Mesendoderm (in vitro differentiated cells): ENCODE measurements at regions not wholly inside any gene's neighbourhood (a gene's known extent, or its start where the extent isn't known, plus 50 kb on each side); places are given as distances from the start of the nearest gene placed in this dataset. TPM values are rescaled to one million over a fixed set of nuclear protein-coding genes. Genes with fewer than 3 reads are reported as not detected.

Experiments used
- DNase-seq: peaks from one replicate; pipeline ENCODE4 v3.0.0; 2013
- H2AK5ac ChIP-seq: 2 replicates; pipeline ENCODE4 v1.6.1; 2013; ENCODE audit warnings: low read length, inconsistent platforms
- H2BK120ac ChIP-seq: 2 replicates; pipeline ENCODE4 v1.6.1; 2013; ENCODE audit warnings: low read depth, mild to moderate bottlenecking, low read length, moderate library complexity, mixed read lengths
- H2BK15ac ChIP-seq: replicated peaks from 2 replicates; pipeline ENCODE4 v1.6.1; 2013; ENCODE audit warnings: low read depth, mild to moderate bottlenecking, moderate library complexity
- H2BK5ac ChIP-seq: 2 replicates; pipeline ENCODE4 v1.6.1; 2013; ENCODE audit warnings: low read length, inconsistent platforms
- H3K18ac ChIP-seq: 2 replicates; pipeline ENCODE4 v1.6.1; 2013; ENCODE audit warnings: mild to moderate bottlenecking, low read length, mixed read lengths
- H3K23ac ChIP-seq: one replicate; pipeline ENCODE4 v1.6.1; 2013; ENCODE audit warnings: low read length
- H3K27ac ChIP-seq: 2 replicates; pipeline ENCODE4 v1.5.1; 2013; ENCODE audit warnings: low read depth, mild to moderate bottlenecking, inconsistent platforms, low read length, moderate library complexity
- H3K27me3 ChIP-seq: 2 replicates; pipeline ENCODE4 v1.6.1; 2013; ENCODE audit warnings: low read length, control low read depth, mild to moderate bottlenecking, inconsistent platforms; ENCODE audit not compliant: insufficient read depth, poor library complexity
- H3K36me3 ChIP-seq: 2 replicates; pipeline ENCODE4 v1.6.1; 2013; ENCODE audit warnings: low read length, inconsistent platforms; ENCODE audit not compliant: control insufficient read depth, insufficient read depth
- H3K4ac ChIP-seq: one replicate; pipeline ENCODE4 v1.6.1; 2013; ENCODE audit warnings: low read depth, mild to moderate bottlenecking, low read length, moderate library complexity
- H3K4me1 ChIP-seq: 2 replicates; pipeline ENCODE4 v1.6.1; 2013; ENCODE audit warnings: low read depth, low read length, inconsistent platforms; ENCODE audit not compliant: control insufficient read depth
- H3K4me2 ChIP-seq: 2 replicates; pipeline ENCODE4 v1.6.1; 2013; ENCODE audit warnings: low read length
- H3K4me3 ChIP-seq: 2 replicates; pipeline ENCODE4 v1.5.1; 2013; ENCODE audit warnings: mild to moderate bottlenecking, low read length
- H3K56ac ChIP-seq: one replicate; pipeline ENCODE4 v1.6.1; 2013; ENCODE audit warnings: low read length
- H3K79me1 ChIP-seq: 2 replicates; pipeline ENCODE4 v1.6.1; 2013; ENCODE audit warnings: low read length, inconsistent platforms
- H3K79me2 ChIP-seq: 2 replicates; pipeline ENCODE4 v1.6.1; 2013; ENCODE audit warnings: mild to moderate bottlenecking, low read length; ENCODE audit not compliant: control insufficient read depth, insufficient read depth
- H3K9ac ChIP-seq: 2 replicates; pipeline ENCODE4 v1.6.1; 2013; ENCODE audit warnings: low read length, inconsistent platforms
- H4K5ac ChIP-seq: one replicate; pipeline ENCODE4 v1.6.1; 2013; ENCODE audit warnings: low read length
- H4K8ac ChIP-seq: one replicate; pipeline ENCODE4 v1.6.1; 2013; ENCODE audit warnings: low read depth, mild to moderate bottlenecking, control low read depth, low read length, moderate library complexity
- WGBS: extraction: QIAGEN DNeasy Blood & Tissue Kit; methylation state at CpG from one replicate; pipeline ENCODE4 v1.1.7; 2013; ENCODE audit warnings: low lambda C conversion rate, missing lambda C conversion rate; ENCODE audit not compliant: insufficient coverage; ENCODE audit errors: extremely low coverage; 5-methylcytosine and 5-hydroxymethylcytosine counted together
- small RNA-seq: library from polyadenylated mRNA; stranded (forward); fragments of <200 nt; extraction: miRNeasy Mini kit (QIAGEN cat#:217004); gene quantifications from one replicate; pipeline ENCODE3, GENCODE V24; 2013; ENCODE audit not compliant: insufficient read depth

GRCh38 chr2:104793966-104794365, 59.9 kb upstream of the POU3F3 start:
- H3K27ac ChIP-seq: no peak overlapping the region
- 100% methylated on average over 1 of the region's 4 CpGs for WGBS

DNA sequence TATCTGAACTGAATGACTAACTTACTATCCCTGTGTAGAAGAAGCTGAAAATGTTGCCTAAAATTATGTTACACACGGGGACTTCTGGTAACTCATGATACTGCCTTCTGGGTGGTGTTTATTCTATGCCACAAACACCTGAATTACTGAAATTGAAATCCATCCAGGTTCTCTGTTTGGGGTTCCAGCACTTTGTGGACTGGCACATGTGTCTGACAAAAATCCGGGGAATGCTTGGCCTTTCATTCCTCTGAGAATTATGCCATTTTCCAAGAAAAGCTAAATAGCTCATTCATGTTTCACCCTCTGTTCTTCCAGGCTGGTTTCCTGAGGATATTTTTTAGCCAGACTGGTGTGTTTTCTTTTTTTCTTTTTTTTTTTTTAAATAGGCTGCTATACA, 59.5 kb upstream of the POU3F3 start:
- WGBS: no CpG with 5 or more reads among the region's 2 CpGs
- Histone ChIP-seq H3K4me2 (no peak overlapping the region), H3K18ac (no peak overlapping the region), H2BK15ac (no peak overlapping the region), H3K27ac (no peak overlapping the region), H2AK5ac (no peak overlapping the region), H3K36me3 (no peaks in the 10 kb centered on the region), H2BK120ac (no peak overlapping the region), H3K56ac (no peak overlapping the region), H3K79me2 (no peaks in the 10 kb centered on the region), H3K4me1 (peaks cover 2% of the 10 kb centered on the region), H3K9ac (no peak overlapping the region), H4K5ac (no peak overlapping the region), H4K8ac (no peak overlapping the region), H3K4me3 (no peak overlapping the region), H3K79me1 (no peaks in the 10 kb centered on the region), H3K27me3 (no peaks in the 10 kb centered on the region), H2BK5ac (no peak overlapping the region), H3K23ac (no peak overlapping the region), H3K4ac (no peak overlapping the region)
- DNase-seq: no peak

More at GRCh38 chr2:104793966-104794365, 59.9 kb upstream of the POU3F3 start:
- Histone ChIP-seq H4K8ac (no peak overlapping the region), H3K4me2 (no peak overlapping the region), H3K79me2 (no peaks in the 10 kb centered on the region), H3K79me1 (no peaks in the 10 kb centered on the region), H3K18ac (no peak overlapping the region), H2BK5ac (no peak overlapping the region), H3K9ac (no peak overlapping the region), H2BK15ac (no peak overlapping the region), H3K23ac (no peak overlapping the region), H3K27me3 (no peaks in the 10 kb centered on the region), H3K36me3 (no peaks in the 10 kb centered on the region), H2BK120ac (no peak overlapping the region), H3K4ac (no peak overlapping the region), H4K5ac (no peak overlapping the region), H3K56ac (no peak overlapping the region), H3K4me3 (no peak overlapping the region), H2AK5ac (no peak overlapping the region), H3K4me1 (peaks cover 2% of the 10 kb centered on the region)
- no peak for DNase-seq

Small RNA genes lying in the stretch of these regions (small RNA-seq; reads per million reads assigned to genes)
- gene RF00139 (not detected), gene RF02091 (not detected)
